SU-DHL-6 (cell line): ENCODE measurements at regions not wholly inside any gene's neighbourhood (a gene's known extent, or its start where the extent isn't known, plus 50 kb on each side); places are given as distances from the start of the nearest gene placed in this dataset.
"Not testable (repeated sequence)": the region's sequence is repeated elsewhere in the genome, so short reads cannot be mapped to it uniquely, and the experiment has no call there.

Experiments used
- H2AFZ ChIP-seq: fragments of 200-600 bp; sonication (generic); 2 replicates; pipeline ENCODE4 v1.6.1; 2014; ENCODE audit warnings: low read depth, mild to moderate bottlenecking, moderate library complexity, mixed read lengths, antibody characterized with exemption, low read length; ENCODE audit not compliant: severe bottlenecking
- H3F3A ChIP-seq: fragments of 200-600 bp; shearing (Covaris generic); 2 replicates; pipeline ENCODE4 v1.6.0; 2016; ENCODE audit warnings: antibody characterized with exemption, mild to moderate bottlenecking; ENCODE audit not compliant: insufficient read depth
- H3K27ac ChIP-seq: fragments of 200-600 bp; sonication (generic); 2 replicates; pipeline ENCODE4 v1.5.1; 2016; ENCODE audit warnings: low read depth, mild to moderate bottlenecking, low read length, moderate library complexity, mixed read lengths
- H3K27me3 ChIP-seq: fragments of 200-600 bp; sonication (generic), shearing (Covaris generic); 2 replicates; pipeline ENCODE4 v1.6.0; 2014; ENCODE audit warnings: mild to moderate bottlenecking, low read length
- H3K36me3 ChIP-seq: fragments of 200-600 bp; sonication (generic); 2 replicates; pipeline ENCODE4 v1.6.1; 2014; ENCODE audit warnings: mild to moderate bottlenecking, low read length, mixed read lengths
- H3K4me2 ChIP-seq: fragments of 300-600, 200-600 bp; shearing (Covaris generic), sonication (generic); 2 replicates; pipeline ENCODE4 v1.6.0; 2014; ENCODE audit warnings: low read length, low read depth, mild to moderate bottlenecking; ENCODE audit not compliant: poor library complexity, severe bottlenecking
- H3K4me3 ChIP-seq: fragments of 200-600 bp; sonication (generic); 2 replicates; pipeline ENCODE4 v1.5.1; 2014; ENCODE audit warnings: antibody characterized with exemption, low read length, mild to moderate bottlenecking, mixed read lengths; ENCODE audit not compliant: insufficient read depth, poor library complexity, severe bottlenecking
- H3K79me2 ChIP-seq: fragments of 200-600 bp; sonication (generic); 2 replicates; pipeline ENCODE4 v1.6.1; 2014; ENCODE audit warnings: mild to moderate bottlenecking, low read length, moderate library complexity; ENCODE audit not compliant: insufficient read depth
- H3K9ac ChIP-seq: fragments of 200-600 bp; sonication (generic); 2 replicates; pipeline ENCODE4 v1.7.0; 2014; ENCODE audit warnings: mild to moderate bottlenecking, low read length
- H3K9me2 ChIP-seq: fragments of 200-600 bp; sonication (generic); replicated peaks from 2 replicates; pipeline ENCODE4 v1.6.1; 2014; ENCODE audit warnings: low read length; ENCODE audit not compliant: insufficient read depth
- H3K9me3 ChIP-seq: fragments of 200-600 bp; sonication (generic); 2 replicates; pipeline ENCODE4 v1.6.1; 2014; ENCODE audit warnings: low read length, mixed read lengths; ENCODE audit not compliant: insufficient read depth
- H4K20me1 ChIP-seq: fragments of 200-600 bp; sonication (generic); 2 replicates; pipeline ENCODE4 v1.6.1; 2014; ENCODE audit warnings: low read depth, mild to moderate bottlenecking, antibody characterized with exemption, low read length, moderate library complexity, mixed read lengths
- CTCF ChIP-seq: fragments of 200-600 bp; sonication (generic); IDR thresholded peaks from one replicate; pipeline ENCODE4 v1.5.1; 2017; ENCODE audit warnings: antibody characterized with exemption, mild to moderate bottlenecking, low read length, moderate library complexity; ENCODE audit not compliant: insufficient read depth, poor library complexity, severe bottlenecking
- EZH2phosphoT487 ChIP-seq: fragments of 200-600 bp; sonication (generic), shearing (Covaris generic); conservative IDR thresholded peaks from 2 replicates; pipeline ENCODE4 v1.6.1; 2018; ENCODE audit warnings: mild to moderate bottlenecking, antibody characterized with exemption, low read length, moderate library complexity, mixed read lengths

GRCh38 chr1:234911787-234912186 lies 216.8 kb downstream of the TOMM20 start:
- Histone ChIP-seq H3K27me3 (no peaks in the 10 kb centered on the region), H3K27ac (no peak overlapping the region)
- TF ChIP-seq CTCF (no peak), EZH2phosphoT487 (no peak)

GRCh38 chr1:234911136-234911535 lies 217.5 kb downstream of the TOMM20 start:
- H3K9me2 ChIP-seq, H2AFZ ChIP-seq, H3K27ac ChIP-seq, H3K4me2 ChIP-seq, H3K9ac ChIP-seq, H3F3A ChIP-seq, H4K20me1 ChIP-seq, H3K9me3 ChIP-seq, H3K4me3 ChIP-seq, H3K27me3 ChIP-seq, H3K36me3 ChIP-seq, H3K79me2 ChIP-seq: not testable (repeated sequence)

More at GRCh38 chr1:234911787-234912186, 216.8 kb downstream of the TOMM20 start:
- no peak overlapping the region for H3K4me2 ChIP-seq
- no peak overlapping the region for H3K4me3 ChIP-seq
- no peaks in the 10 kb centered on the region for H3F3A ChIP-seq
- H3K79me2 ChIP-seq: no peaks in the 10 kb centered on the region
- no peaks in the 10 kb centered on the region for H3K9me2 ChIP-seq
- H2AFZ ChIP-seq: no peak overlapping the region
- H4K20me1 ChIP-seq: no peaks in the 10 kb centered on the region
- no peaks in the 10 kb centered on the region for H3K9me3 ChIP-seq
- no peaks in the 10 kb centered on the region for H3K36me3 ChIP-seq
- no peak overlapping the region for H3K9ac ChIP-seq

DNA sequence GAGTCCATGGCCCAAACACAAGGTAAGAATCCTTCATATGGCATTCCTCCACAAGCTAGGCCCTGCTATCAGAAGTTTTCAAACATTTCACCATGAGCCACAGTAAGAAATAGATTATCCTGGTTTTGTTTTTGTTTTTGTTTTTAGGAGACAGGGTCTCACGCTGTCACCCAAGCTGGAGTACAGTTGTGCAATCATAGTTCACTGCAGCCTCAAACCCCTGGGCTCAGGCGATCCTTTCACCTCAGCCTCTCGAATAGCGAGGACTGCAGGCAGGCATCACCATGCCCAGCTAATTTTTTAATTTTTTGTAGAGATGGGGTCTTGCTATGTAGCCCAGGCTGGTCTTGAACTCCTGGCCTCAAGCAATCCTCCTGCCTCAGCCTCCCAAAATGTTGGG lies 218.8 kb downstream of the TOMM20 start:
- H4K20me1 ChIP-seq: no peaks in the 10 kb centered on the region
- H3K4me3 ChIP-seq: no peak overlapping the region
- H3K9me2 ChIP-seq: no peaks in the 10 kb centered on the region
- TF ChIP-seq CTCF: no peak
- H3K27me3 ChIP-seq: no peaks in the 10 kb centered on the region
- H2AFZ ChIP-seq: no peak overlapping the region
- no peaks in the 10 kb centered on the region for H3K9me3 ChIP-seq
- H3K36me3 ChIP-seq: no peaks in the 10 kb centered on the region
- no peak overlapping the region for H3K9ac ChIP-seq
- H3K27ac ChIP-seq: no peak overlapping the region
- no peak overlapping the region for H3K4me2 ChIP-seq
- H3K79me2 ChIP-seq: no peaks in the 10 kb centered on the region
- no peaks in the 10 kb centered on the region for H3F3A ChIP-seq

GRCh38 chr1:234909307-234909810 lies 219.3 kb downstream of the TOMM20 start:
- H3K36me3 ChIP-seq: no peaks in the 10 kb centered on the region
- H3K9ac ChIP-seq: no peak overlapping the region
- H4K20me1 ChIP-seq: no peaks in the 10 kb centered on the region
- H3K4me3 ChIP-seq: no peak overlapping the region
- H3K27ac ChIP-seq: no peak overlapping the region
- H3K79me2 ChIP-seq: no peaks in the 10 kb centered on the region
- no peaks in the 10 kb centered on the region for H3K9me3 ChIP-seq
- TF ChIP-seq CTCF (no peak), EZH2phosphoT487 (no peak)
- no peaks in the 10 kb centered on the region for H3K9me2 ChIP-seq
- no peaks in the 10 kb centered on the region for H3K27me3 ChIP-seq
- no peak overlapping the region for H2AFZ ChIP-seq
- no peaks in the 10 kb centered on the region for H3F3A ChIP-seq
- H3K4me2 ChIP-seq: no peak overlapping the region
